Nephron progenitor cell (in vitro differentiated cells): ENCODE measurements at regions not wholly inside any gene's neighbourhood (a gene's known extent, or its start where the extent isn't known, plus 50 kb on each side); places are given as distances from the start of the nearest gene placed in this dataset.
A peak's percentile ranks its signal among the peaks of the same experiment; 100 is the strongest.

ENCODE experiments used
- DNase-seq: peaks from one replicate; pipeline ENCODE4 v3.0.0; 2021
- H3K27ac Mint-ChIP-seq: 2 replicates; pipeline ENCODE4 v1.8.0; 2021; ENCODE audit warnings: mild to moderate bottlenecking, moderate library complexity, mixed read lengths
- H3K27me3 Mint-ChIP-seq: 2 replicates; pipeline ENCODE4 v1.8.0; 2021; ENCODE audit warnings: mild to moderate bottlenecking, low read depth, mixed read lengths; ENCODE audit not compliant: poor library complexity
- H3K36me3 Mint-ChIP-seq: 2 replicates; pipeline ENCODE4 v1.8.0; 2021; ENCODE audit warnings: low read depth, mixed read lengths
- H3K4me1 Mint-ChIP-seq: 2 replicates; pipeline ENCODE4 v1.8.0; 2021; ENCODE audit warnings: mixed read lengths
- H3K4me3 Mint-ChIP-seq: 2 replicates; pipeline ENCODE4 v1.8.0; 2021; ENCODE audit warnings: mild to moderate bottlenecking, moderate library complexity, mixed read lengths
- H3K9me3 Mint-ChIP-seq: 2 replicates; pipeline ENCODE4 v1.8.0; 2021; ENCODE audit warnings: mild to moderate bottlenecking, moderate library complexity, mixed read lengths
- CTCF ChIP-seq: fragments of 200-600 bp; sonication (generic); IDR thresholded peaks from 2 replicates; pipeline ENCODE4 v1.5.0; 2021; ENCODE audit warnings: antibody characterized with exemption

GRCh38 chr1:96568639-96569038 lies 152.9 kb upstream of the PTBP2 start:
- peaks cover 13% of the 10 kb centered on the region for H3K9me3 Mint-ChIP-seq
- no peak overlapping the region for H3K27ac Mint-ChIP-seq
- no peak overlapping the region for H3K4me3 Mint-ChIP-seq
- no peak for DNase-seq
- H3K4me1 Mint-ChIP-seq, result peaks cover 19% of the 10 kb centered on the region
- H3K27me3 Mint-ChIP-seq, result peaks cover 4% of the 10 kb centered on the region
- no peak for TF ChIP-seq CTCF
- peaks cover 5% of the 10 kb centered on the region for H3K36me3 Mint-ChIP-seq

- no peak overlapping the region for H3K27ac Mint-ChIP-seq
- peaks cover 22% of the 10 kb centered on the region for H3K4me1 Mint-ChIP-seq
- no peak for DNase-seq
- no peak for TF ChIP-seq CTCF
- H3K4me3 Mint-ChIP-seq, result no peak overlapping the region
- peaks cover 12% of the 10 kb centered on the region for H3K9me3 Mint-ChIP-seq
- peaks cover 4% of the 10 kb centered on the region for H3K36me3 Mint-ChIP-seq
- peaks cover 5% of the 10 kb centered on the region for H3K27me3 Mint-ChIP-seq
Observed at GRCh38 chr1:96569288-96569687, 152.3 kb upstream of the PTBP2 start.

- peaks cover 31% of the 10 kb centered on the region for H3K4me1 Mint-ChIP-seq
- no peak for DNase-seq
- H3K27me3 Mint-ChIP-seq, result no peaks in the 10 kb centered on the region
- no peak for TF ChIP-seq CTCF
- H3K27ac Mint-ChIP-seq, result no peak overlapping the region
- H3K36me3 Mint-ChIP-seq, result no peaks in the 10 kb centered on the region
- H3K9me3 Mint-ChIP-seq, result peaks cover 4% of the 10 kb centered on the region
- no peak overlapping the region for H3K4me3 Mint-ChIP-seq
Observed at GRCh38 chr1:96579636-96580035, 141.9 kb upstream of the PTBP2 start.

- no peak for TF ChIP-seq CTCF
- peak; percentile 7 for DNase-seq
- Mint-ChIP-seq H3K9me3 (no peaks in the 10 kb centered on the region), H3K27ac (no peak overlapping the region), H3K4me3 (no peak overlapping the region), H3K36me3 (no peaks in the 10 kb centered on the region), H3K27me3 (no peaks in the 10 kb centered on the region), H3K4me1 (peaks cover 26% of the 10 kb centered on the region)
Observed at GRCh38 chr1:96580920-96581319, 140.7 kb upstream of the PTBP2 start.

GRCh38 chr1:96581772-96582171 lies 139.8 kb upstream of the PTBP2 start:
- H3K4me1 Mint-ChIP-seq, result peaks cover 30% of the 10 kb centered on the region
- no peaks in the 10 kb centered on the region for H3K9me3 Mint-ChIP-seq
- H3K4me3 Mint-ChIP-seq, result no peak overlapping the region
- no peak overlapping the region for H3K27ac Mint-ChIP-seq
- no peak for DNase-seq
- H3K36me3 Mint-ChIP-seq, result no peaks in the 10 kb centered on the region
- H3K27me3 Mint-ChIP-seq, result no peaks in the 10 kb centered on the region
- no peak for TF ChIP-seq CTCF

- DNase-seq, result no peak
- Mint-ChIP-seq H3K9me3 (no peaks in the 10 kb centered on the region), H3K4me3 (no peak overlapping the region), H3K4me1 (peaks cover 41% of the 10 kb centered on the region), H3K36me3 (no peaks in the 10 kb centered on the region), H3K27me3 (peaks cover 2% of the 10 kb centered on the region), H3K27ac (no peak overlapping the region)
- no peak for TF ChIP-seq CTCF
Observed at GRCh38 chr1:96583903-96584302, 137.7 kb upstream of the PTBP2 start.
